AG04449 (cell line): ENCODE measurements at regions not wholly inside any gene's neighbourhood (a gene's known extent, or its start where the extent isn't known, plus 50 kb on each side); places are given as distances from the start of the nearest gene placed in this dataset.

ENCODE experiments used
- CTCF ChIA-PET: fragments of 350-600 bp; formaldehyde crosslinking; extraction: SDS; loops from one replicate; lab custom pipeline; 2021; ENCODE audit warnings: antibody characterized with exemption; lab: Yijun Ruan, JAX
- POLR2A ChIA-PET: fragments of 400-600, 350-600 bp; formaldehyde crosslinking; extraction: SDS; loops from one replicate; lab custom pipeline; 2020; ENCODE audit warnings: antibody characterized with exemption, inconsistent platforms; lab: Yijun Ruan, JAX
- DNase-seq: peaks from one replicate; pipeline ENCODE4 v3.0.0-alpha.2; 2010; ENCODE audit warnings: low read depth, low spot score
- H3K4me3 ChIP-seq: 2 replicates; pipeline ENCODE4 v1.5.1; 2011; ENCODE audit warnings: low read depth, mild to moderate bottlenecking, control low read depth, low read length
- TF ChIP-seq, protein P1 (sequence below): IDR thresholded peaks from one replicate; pipeline ENCODE4 v1.5.1; 2011; ENCODE audit warnings: mild to moderate bottlenecking, moderate library complexity, low read length, control low read depth, inconsistent platforms; ENCODE audit not compliant: insufficient read depth; ENCODE audit errors: missing control alignments

DNA sequence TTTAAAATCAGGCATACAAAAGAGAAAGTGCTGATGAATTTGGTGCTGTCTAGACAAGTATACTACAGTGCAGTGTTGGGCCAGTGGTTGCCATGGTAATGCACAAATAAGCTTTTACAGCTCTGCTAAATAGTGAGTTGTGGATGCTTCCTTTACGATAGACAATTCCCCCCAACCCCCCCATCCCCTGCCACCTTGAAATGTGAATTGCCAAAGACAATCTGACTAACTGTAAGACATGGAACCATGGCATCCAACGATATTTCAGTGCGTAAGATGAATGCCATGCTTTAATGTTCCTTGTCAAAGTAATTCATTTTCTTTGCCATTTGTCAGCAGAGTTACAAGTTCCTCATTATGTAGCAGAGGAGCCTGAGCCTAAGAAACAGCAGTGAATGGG lies 91.5 kb upstream of the NREP start:
- H3K4me3 ChIP-seq, result no peak overlapping the region
- no peak for DNase-seq
- POLR2A ChIA-PET, result interaction anchor here (0.6 kb wide), 1 partner anchor 113 kb away, joined by 3 read pairs; no protein-coding TSS in a partner anchor
- TF ChIP-seq, protein P1, sequence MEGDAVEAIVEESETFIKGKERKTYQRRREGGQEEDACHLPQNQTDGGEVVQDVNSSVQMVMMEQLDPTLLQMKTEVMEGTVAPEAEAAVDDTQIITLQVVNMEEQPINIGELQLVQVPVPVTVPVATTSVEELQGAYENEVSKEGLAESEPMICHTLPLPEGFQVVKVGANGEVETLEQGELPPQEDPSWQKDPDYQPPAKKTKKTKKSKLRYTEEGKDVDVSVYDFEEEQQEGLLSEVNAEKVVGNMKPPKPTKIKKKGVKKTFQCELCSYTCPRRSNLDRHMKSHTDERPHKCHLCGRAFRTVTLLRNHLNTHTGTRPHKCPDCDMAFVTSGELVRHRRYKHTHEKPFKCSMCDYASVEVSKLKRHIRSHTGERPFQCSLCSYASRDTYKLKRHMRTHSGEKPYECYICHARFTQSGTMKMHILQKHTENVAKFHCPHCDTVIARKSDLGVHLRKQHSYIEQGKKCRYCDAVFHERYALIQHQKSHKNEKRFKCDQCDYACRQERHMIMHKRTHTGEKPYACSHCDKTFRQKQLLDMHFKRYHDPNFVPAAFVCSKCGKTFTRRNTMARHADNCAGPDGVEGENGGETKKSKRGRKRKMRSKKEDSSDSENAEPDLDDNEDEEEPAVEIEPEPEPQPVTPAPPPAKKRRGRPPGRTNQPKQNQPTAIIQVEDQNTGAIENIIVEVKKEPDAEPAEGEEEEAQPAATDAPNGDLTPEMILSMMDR, result no peak
- CTCF ChIA-PET, result interaction anchor here (1.1 to 1.2 kb wide), 2 partner anchors 8 to 15 kb away, joined by 3 read pairs; no protein-coding TSS in a partner anchor

DNA sequence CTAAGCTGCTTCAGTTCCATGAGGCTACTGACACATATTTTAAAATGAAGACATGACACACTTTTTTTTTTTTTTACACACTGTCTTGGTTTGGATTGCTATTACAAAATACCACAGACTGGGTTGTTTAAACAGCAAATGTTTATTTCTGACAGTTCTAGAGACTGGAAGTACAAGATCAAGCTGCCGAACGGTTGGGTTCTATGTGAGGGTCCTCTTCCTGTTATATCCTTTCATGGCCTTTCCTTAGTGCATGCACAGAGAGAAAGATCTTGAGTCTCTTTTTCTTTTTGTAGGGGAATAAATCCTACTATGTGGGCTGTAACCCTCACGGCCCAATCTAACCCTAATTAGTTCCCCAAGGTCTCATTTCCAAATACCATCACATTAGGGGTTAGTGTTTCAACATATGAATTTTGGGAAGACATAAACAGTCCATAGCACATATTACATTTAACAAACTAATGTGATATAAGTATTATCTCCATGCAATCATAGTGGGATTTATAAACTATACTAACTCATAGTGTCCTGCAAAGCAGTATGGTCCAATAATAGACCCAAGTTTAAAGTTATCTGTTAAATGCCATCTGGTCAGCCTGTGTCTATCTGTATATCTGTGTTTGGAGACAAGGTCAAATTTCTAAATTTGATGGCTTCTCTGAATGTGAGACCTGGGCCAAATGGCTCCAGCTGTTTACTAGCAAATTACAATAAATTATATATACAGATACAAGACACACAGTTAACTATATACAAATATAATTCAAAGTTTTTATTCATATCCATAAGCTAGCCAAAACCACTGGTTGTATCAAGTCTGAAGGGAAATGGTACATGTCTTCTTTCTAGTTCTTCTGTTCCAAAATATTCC lies 90.3 kb upstream of the NREP start:
- POLR2A ChIA-PET, result no interaction called here
- TF ChIP-seq, protein P1, result no peak
- CTCF ChIA-PET, result interaction anchor here (0.8 to 1.2 kb wide), 3 partner anchors 9 to 15 kb away, joined by 3 read pairs; no protein-coding TSS in a partner anchor

DNA sequence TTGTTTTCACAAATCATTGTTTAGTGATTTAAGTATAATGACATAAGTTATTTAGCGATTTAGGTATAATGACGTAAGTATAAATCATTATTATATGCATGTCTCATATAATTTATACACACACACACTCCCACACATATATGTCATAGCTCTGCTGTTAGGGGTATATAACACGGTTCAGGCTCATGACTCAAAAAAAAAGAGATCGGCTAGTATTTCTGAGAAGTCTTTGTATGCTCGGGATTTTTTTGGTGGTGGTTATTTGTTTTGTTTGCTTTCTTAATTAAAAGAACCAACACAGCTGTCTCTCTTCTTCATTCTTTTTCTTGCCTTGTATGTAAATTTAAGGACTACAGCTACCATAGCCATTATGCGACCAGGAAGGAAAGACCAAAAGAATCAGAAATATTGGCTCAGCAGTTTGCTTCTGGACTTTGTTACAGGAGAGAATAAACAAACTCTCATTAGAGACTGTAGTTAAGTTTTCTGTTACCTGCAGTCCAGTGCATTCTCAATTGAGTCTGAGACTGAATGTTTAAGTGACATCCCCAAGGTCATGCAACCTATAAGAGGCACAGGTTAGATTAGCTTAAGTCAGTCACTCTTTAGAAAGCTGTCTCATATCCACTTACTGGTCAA lies 83.2 kb upstream of the NREP start:
- CTCF ChIA-PET, result no interaction called here
- no peak for DNase-seq

More for the DNA sequence above, 90.3 kb upstream of the NREP start:
- H3K4me3 ChIP-seq, result no peak overlapping the region
- no peak for DNase-seq

DNA sequence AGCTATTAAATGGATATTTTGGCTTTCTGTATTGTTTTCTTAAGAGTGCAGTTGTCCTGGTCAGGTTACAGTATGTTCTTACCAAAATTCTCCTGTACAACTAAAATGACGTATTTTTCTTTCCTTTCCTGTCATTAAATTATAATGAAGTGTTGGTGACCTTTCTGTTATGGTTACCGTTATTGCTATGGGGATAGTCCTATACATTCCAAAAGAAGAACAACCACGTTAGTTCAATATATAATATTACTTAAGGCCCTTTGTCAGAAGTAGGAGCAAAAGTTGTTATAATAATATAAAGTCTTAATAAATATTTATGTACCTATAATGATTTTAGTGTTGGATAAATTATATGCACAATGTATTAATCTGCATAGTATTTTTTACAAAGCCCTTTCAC lies 82.4 kb upstream of the NREP start:
- TF ChIP-seq, protein P1, result no peak
- H3K4me3 ChIP-seq, result no peak overlapping the region
- no peak for DNase-seq
- POLR2A ChIA-PET, result no interaction called here
- CTCF ChIA-PET, result no interaction called here

More for the DNA sequence above, 83.2 kb upstream of the NREP start:
- TF ChIP-seq, protein P1, result no peak
- H3K4me3 ChIP-seq, result no peak overlapping the region
- POLR2A ChIA-PET, result no interaction called here

DNA sequence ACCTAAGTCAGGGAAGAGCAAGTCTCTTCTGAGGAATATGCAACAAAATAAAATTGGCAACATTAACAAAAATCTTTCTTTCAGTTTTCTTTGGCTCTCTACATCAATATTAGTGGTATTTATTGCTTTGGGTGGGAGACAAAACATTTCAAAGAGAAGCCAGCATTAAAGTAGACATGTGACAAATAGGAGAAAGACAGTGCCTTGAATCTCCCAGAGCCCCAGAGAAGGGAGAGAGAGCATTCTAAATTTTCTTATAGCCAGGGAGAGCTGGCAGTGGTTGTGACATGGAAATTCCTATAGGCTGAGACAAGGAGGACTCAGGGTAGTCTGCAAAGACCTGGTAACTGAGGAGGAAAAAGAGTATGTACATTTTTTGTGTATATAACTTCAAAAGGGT lies 79.4 kb upstream of the NREP start:
- TF ChIP-seq, protein P1, result no peak
- no peak for DNase-seq
- POLR2A ChIA-PET, result no interaction called here
- CTCF ChIA-PET, result no interaction called here
- no peak overlapping the region for H3K4me3 ChIP-seq
